ENCODE measurements at regions not wholly inside any gene's neighbourhood (a gene's known extent, or its start where the extent isn't known, plus 50 kb on each side); places are given as distances from the start of the nearest gene placed in this dataset.

GRCh38 chr9:102609461-102609860, 385.7 kb upstream of the CYLC2 start:
- no peak for TF ChIP-seq CTCF (conservative IDR thresholded peaks at IDR 0.05)
- TF ChIP-seq ZFX (IDR thresholded peaks at IDR 0.05), result no peak

Measured in C4-2B (cell line).